Neural cell (in vitro differentiated cells): ENCODE measurements at regions not wholly inside any gene's neighbourhood (a gene's known extent, or its start where the extent isn't known, plus 50 kb on each side); places are given as distances from the start of the nearest gene placed in this dataset.

Experiments used
- EP300 ChIP-seq: fragments of 450-650 bp; conservative IDR thresholded peaks from 2 replicates; pipeline ENCODE4 v1.6.1; 2014; ENCODE audit warnings: antibody characterized with exemption, mild to moderate bottlenecking, moderate library complexity; ENCODE audit not compliant: poor library complexity, severe bottlenecking
- EZH2 ChIP-seq: fragments of 200-600, 300-800 bp; shearing (Covaris generic), sonication (generic); IDR thresholded peaks from 2 replicates; pipeline ENCODE4 v1.6.1; 2014; ENCODE audit warnings: antibody characterized with exemption, low read length, borderline replicate concordance, mild to moderate bottlenecking; ENCODE audit not compliant: insufficient read depth, poor library complexity, severe bottlenecking
- MXI1 ChIP-seq: fragments of 450-650 bp; conservative IDR thresholded peaks from 2 replicates; pipeline ENCODE4 v1.6.1; 2014; ENCODE audit warnings: antibody characterized with exemption, mild to moderate bottlenecking; ENCODE audit not compliant: poor library complexity, severe bottlenecking
- POLR2AphosphoS5 ChIP-seq: IDR thresholded peaks from 2 replicates; pipeline ENCODE4 v1.6.1; 2012
- RAD21 ChIP-seq: fragments of 450-650 bp; conservative IDR thresholded peaks from 2 replicates; pipeline ENCODE4 v1.6.1; 2014; ENCODE audit warnings: antibody characterized with exemption, mild to moderate bottlenecking, moderate library complexity
- SMC3 ChIP-seq: fragments of 450-650 bp; conservative IDR thresholded peaks from 2 replicates; pipeline ENCODE4 v1.6.1; 2014; ENCODE audit warnings: antibody characterized with exemption, mild to moderate bottlenecking, moderate library complexity; ENCODE audit not compliant: poor library complexity
- TAF1 ChIP-seq: IDR thresholded peaks from 2 replicates; pipeline ENCODE4 v1.6.1; 2012; ENCODE audit warnings: low read depth
- TF ChIP-seq, protein P1 (sequence below): fragments of 450-650 bp; IDR thresholded peaks from 2 replicates; pipeline ENCODE4 v1.5.1; 2014; ENCODE audit warnings: antibody characterized with exemption, mild to moderate bottlenecking, moderate library complexity; ENCODE audit not compliant: poor library complexity, severe bottlenecking
- TF ChIP-seq, protein P2 (sequence below): IDR thresholded peaks from 2 replicates; pipeline ENCODE4 v1.6.1; 2012; ENCODE audit warnings: borderline replicate concordance

- TF ChIP-seq, protein P1, sequence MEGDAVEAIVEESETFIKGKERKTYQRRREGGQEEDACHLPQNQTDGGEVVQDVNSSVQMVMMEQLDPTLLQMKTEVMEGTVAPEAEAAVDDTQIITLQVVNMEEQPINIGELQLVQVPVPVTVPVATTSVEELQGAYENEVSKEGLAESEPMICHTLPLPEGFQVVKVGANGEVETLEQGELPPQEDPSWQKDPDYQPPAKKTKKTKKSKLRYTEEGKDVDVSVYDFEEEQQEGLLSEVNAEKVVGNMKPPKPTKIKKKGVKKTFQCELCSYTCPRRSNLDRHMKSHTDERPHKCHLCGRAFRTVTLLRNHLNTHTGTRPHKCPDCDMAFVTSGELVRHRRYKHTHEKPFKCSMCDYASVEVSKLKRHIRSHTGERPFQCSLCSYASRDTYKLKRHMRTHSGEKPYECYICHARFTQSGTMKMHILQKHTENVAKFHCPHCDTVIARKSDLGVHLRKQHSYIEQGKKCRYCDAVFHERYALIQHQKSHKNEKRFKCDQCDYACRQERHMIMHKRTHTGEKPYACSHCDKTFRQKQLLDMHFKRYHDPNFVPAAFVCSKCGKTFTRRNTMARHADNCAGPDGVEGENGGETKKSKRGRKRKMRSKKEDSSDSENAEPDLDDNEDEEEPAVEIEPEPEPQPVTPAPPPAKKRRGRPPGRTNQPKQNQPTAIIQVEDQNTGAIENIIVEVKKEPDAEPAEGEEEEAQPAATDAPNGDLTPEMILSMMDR = no peak
- TF ChIP-seq, protein P2, sequence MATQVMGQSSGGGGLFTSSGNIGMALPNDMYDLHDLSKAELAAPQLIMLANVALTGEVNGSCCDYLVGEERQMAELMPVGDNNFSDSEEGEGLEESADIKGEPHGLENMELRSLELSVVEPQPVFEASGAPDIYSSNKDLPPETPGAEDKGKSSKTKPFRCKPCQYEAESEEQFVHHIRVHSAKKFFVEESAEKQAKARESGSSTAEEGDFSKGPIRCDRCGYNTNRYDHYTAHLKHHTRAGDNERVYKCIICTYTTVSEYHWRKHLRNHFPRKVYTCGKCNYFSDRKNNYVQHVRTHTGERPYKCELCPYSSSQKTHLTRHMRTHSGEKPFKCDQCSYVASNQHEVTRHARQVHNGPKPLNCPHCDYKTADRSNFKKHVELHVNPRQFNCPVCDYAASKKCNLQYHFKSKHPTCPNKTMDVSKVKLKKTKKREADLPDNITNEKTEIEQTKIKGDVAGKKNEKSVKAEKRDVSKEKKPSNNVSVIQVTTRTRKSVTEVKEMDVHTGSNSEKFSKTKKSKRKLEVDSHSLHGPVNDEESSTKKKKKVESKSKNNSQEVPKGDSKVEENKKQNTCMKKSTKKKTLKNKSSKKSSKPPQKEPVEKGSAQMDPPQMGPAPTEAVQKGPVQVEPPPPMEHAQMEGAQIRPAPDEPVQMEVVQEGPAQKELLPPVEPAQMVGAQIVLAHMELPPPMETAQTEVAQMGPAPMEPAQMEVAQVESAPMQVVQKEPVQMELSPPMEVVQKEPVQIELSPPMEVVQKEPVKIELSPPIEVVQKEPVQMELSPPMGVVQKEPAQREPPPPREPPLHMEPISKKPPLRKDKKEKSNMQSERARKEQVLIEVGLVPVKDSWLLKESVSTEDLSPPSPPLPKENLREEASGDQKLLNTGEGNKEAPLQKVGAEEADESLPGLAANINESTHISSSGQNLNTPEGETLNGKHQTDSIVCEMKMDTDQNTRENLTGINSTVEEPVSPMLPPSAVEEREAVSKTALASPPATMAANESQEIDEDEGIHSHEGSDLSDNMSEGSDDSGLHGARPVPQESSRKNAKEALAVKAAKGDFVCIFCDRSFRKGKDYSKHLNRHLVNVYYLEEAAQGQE = no peak
- TF ChIP-seq EP300 (no peak), MXI1 (no peak), POLR2AphosphoS5 (no peak), EZH2 (no peak), SMC3 (no peak), TAF1 (no peak), RAD21 (no peak)
Observed at GRCh38 chr3:64390893-64391292, 165.6 kb upstream of the PRICKLE2 start.
